ENCODE measurements at regions not wholly inside any gene's neighbourhood (a gene's known extent, or its start where the extent isn't known, plus 50 kb on each side); places are given as distances from the start of the nearest gene placed in this dataset.

DNA sequence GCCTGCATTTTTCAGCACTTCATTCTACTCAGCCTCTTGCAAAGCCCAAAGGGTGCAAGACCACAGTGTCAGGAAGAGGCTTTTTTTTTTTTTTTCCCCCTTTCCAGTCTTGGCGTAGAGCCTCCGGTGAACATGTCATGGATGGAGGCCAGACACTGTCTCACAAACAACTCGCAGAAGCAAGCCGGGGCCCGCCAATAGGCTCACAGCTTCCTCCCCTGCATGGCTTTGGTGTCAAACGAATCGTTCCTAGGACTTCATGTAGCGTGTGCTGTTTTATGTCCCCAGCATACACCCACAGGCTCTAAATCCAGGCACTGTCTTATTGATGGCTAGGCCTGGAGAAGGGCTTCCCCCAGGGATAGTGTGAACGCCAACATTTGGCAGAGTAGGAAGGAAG lies 457.7 kb upstream of the MAF start:
- no peak for TF ChIP-seq POLR2A (IDR thresholded peaks at IDR 0.05)
- TF ChIP-seq, protein P1, sequence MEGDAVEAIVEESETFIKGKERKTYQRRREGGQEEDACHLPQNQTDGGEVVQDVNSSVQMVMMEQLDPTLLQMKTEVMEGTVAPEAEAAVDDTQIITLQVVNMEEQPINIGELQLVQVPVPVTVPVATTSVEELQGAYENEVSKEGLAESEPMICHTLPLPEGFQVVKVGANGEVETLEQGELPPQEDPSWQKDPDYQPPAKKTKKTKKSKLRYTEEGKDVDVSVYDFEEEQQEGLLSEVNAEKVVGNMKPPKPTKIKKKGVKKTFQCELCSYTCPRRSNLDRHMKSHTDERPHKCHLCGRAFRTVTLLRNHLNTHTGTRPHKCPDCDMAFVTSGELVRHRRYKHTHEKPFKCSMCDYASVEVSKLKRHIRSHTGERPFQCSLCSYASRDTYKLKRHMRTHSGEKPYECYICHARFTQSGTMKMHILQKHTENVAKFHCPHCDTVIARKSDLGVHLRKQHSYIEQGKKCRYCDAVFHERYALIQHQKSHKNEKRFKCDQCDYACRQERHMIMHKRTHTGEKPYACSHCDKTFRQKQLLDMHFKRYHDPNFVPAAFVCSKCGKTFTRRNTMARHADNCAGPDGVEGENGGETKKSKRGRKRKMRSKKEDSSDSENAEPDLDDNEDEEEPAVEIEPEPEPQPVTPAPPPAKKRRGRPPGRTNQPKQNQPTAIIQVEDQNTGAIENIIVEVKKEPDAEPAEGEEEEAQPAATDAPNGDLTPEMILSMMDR (IDR thresholded peaks at IDR 0.05) = no peak
- Histone ChIP-seq H3K27ac (no peak overlapping the region), H3K36me3 (no peaks in the 10 kb centered on the region), H3K4me3 (no peak overlapping the region), H3K27me3 (no peaks in the 10 kb centered on the region), H3K4me1 (peaks cover 0 to 5% (median 0%) of the 10 kb centered on the region in 4 donors), H3K9me3 (no peaks in the 10 kb centered on the region)
- intact Hi-C loops (cut with DNase I) = no loop called here
- WGBS (ENCODE audit: insufficient coverage, low coverage, low lambda C conversion rate, missing lambda C conversion rate) = 87% methylated on average over 7 of the region's 9 CpGs
- ATAC-seq (peak in 2 of 4 donors; percentile 33 to 43), DNase-seq (peak in 1 of 3 donors; percentile 51)

DNA sequence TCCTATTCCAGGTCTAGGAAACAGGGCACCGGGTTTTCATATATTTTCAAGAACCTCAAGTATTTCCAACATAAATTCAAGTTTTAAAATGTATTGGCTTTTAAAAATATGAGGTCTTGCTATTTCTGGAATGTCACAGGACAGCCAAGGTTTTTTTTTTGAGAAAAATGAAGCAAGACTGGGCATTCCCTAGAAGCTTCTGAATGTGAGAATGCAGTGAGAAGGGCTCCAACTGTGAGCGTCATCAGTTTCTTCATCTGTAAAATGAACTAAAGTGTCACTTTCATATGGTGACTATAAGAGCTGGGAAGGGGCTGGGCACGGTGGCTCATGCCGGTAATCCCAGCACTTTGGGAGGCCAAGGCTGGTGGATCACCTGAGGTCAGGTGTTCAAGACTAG lies 455.8 kb upstream of the MAF start:
- no peak for TF ChIP-seq POLR2A (IDR thresholded peaks at IDR 0.05)
- TF ChIP-seq, protein P1 (IDR thresholded peaks at IDR 0.05) = no peak
- H3K27ac ChIP-seq = no peak overlapping the region
- WGBS (ENCODE audit: insufficient coverage, low coverage, low lambda C conversion rate, missing lambda C conversion rate) = 93% methylated on average over 1 of the region's 4 CpGs
- H3K4me1 ChIP-seq = no peaks in the 10 kb centered on the region
- ATAC-seq (no peak), DNase-seq (no peak)
- intact Hi-C loops (cut with DNase I) = no loop called here
- no peak overlapping the region for H3K4me3 ChIP-seq
- no peaks in the 10 kb centered on the region for H3K36me3 ChIP-seq
- no peaks in the 10 kb centered on the region for H3K27me3 ChIP-seq
- no peaks in the 10 kb centered on the region for H3K9me3 ChIP-seq

DNA sequence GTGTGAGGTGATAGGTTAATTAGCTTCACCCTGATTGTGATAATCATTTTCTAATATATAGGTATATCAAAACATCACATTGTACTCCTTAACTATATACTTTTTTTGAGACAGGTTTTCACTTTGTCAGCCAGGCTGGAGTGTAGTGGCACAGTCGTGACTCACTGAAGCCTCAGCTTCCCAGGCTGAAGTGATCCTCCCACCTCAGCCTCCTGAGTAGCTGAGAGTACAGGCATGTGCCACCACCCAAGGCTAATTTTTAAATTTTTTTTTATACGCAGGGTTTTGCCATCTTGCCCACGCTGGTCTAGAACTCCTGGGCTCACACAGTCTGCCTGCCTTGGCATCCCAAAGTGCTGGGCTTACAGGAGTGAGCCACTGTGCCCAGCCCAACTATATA lies 455.3 kb upstream of the MAF start:
- Histone ChIP-seq H3K27ac (no peak overlapping the region), H3K4me1 (no peaks in the 10 kb centered on the region), H3K36me3 (no peaks in the 10 kb centered on the region), H3K4me3 (no peak overlapping the region), H3K9me3 (no peaks in the 10 kb centered on the region), H3K27me3 (no peaks in the 10 kb centered on the region)
- ATAC-seq (no peak), DNase-seq (no peak)
- TF ChIP-seq POLR2A (IDR thresholded peaks at IDR 0.05) = no peak
- TF ChIP-seq, protein P1 (IDR thresholded peaks at IDR 0.05) = no peak
- WGBS (ENCODE audit: insufficient coverage, low coverage, low lambda C conversion rate, missing lambda C conversion rate) = 57% methylated on average over 3 of the region's 3 CpGs
- intact Hi-C loops (cut with DNase I) = no loop called here

DNA sequence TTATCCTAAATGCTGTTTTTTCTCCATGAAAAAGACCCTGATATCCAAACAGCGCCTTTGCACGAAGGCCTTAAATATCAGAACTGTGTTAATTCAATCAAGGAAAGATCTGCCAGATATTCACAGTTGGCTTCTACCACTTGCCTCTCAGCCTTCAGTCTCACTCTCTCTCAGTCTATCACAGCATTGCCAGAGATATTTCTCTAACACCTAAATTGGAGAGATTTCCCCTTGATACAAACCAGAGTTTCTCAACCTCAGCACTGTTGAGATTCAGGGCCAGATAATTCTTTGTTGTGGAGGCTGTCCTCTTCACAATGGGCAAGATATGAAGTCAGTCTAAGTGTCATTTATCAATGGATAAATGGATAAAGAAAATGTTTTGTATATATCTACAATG lies 454.1 kb upstream of the MAF start:
- H3K27me3 ChIP-seq = no peaks in the 10 kb centered on the region
- WGBS (ENCODE audit: insufficient coverage, low coverage, low lambda C conversion rate, missing lambda C conversion rate) = 87% methylated on average over 2 of the region's 2 CpGs
- H3K4me1 ChIP-seq = no peaks in the 10 kb centered on the region
- no peak overlapping the region for H3K4me3 ChIP-seq
- H3K36me3 ChIP-seq = no peaks in the 10 kb centered on the region
- H3K27ac ChIP-seq = no peak overlapping the region
- ATAC-seq = no peak
- DNase-seq = no peak
- intact Hi-C loops (cut with DNase I) = no loop called here
- no peak for TF ChIP-seq POLR2A (IDR thresholded peaks at IDR 0.05)
- TF ChIP-seq, protein P1 (IDR thresholded peaks at IDR 0.05) = no peak
- no peaks in the 10 kb centered on the region for H3K9me3 ChIP-seq

DNA sequence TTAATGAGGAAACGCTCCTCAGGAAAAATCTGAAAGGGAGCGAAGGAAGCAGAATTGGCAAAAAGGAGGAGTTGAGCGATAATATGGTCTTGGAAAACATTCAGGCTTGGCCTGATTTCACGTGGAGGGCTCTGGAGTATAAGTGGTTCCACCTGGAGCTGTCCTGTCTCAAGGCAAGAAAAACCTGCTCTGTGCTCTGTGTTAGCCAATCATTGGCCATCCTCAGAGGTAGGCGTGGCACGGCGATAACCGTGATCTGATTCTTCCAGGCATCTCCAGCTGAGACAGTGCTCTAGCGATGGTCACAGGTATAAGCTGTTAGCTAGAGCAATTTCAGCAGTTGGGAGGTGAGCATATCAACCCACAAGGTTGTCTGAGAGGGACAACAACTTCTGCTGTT lies 450.5 kb upstream of the MAF start:
- TF ChIP-seq POLR2A (IDR thresholded peaks at IDR 0.05) = no peak
- TF ChIP-seq, protein P1 (IDR thresholded peaks at IDR 0.05) = no peak
- DNase-seq = no peak
- whole genome bisulfite sequencing (ENCODE audit: insufficient coverage, low coverage, low lambda C conversion rate, missing lambda C conversion rate) = 82% methylated on average over 8 of the region's 9 CpGs

More for the DNA sequence above, 450.5 kb upstream of the MAF start:
- H3K4me1 ChIP-seq = no peaks in the 10 kb centered on the region
- intact Hi-C loops (cut with DNase I) = no loop called here
- H3K27me3 ChIP-seq = no peaks in the 10 kb centered on the region
- no peak overlapping the region for H3K27ac ChIP-seq
- no peaks in the 10 kb centered on the region for H3K36me3 ChIP-seq
- no peaks in the 10 kb centered on the region for H3K9me3 ChIP-seq
- no peak overlapping the region for H3K4me3 ChIP-seq
- ATAC-seq = no peak

Data from right lobe of liver (tissue), 6 donors.